Erythroblast (primary cell): ENCODE measurements at regions not wholly inside any gene's neighbourhood (a gene's known extent, or its start where the extent isn't known, plus 50 kb on each side); places are given as distances from the start of the nearest gene placed in this dataset.

Experiments
- GATA1 ChIP-seq: IDR thresholded peaks from 2 replicates; pipeline ENCODE4 v1.6.1; 2011; ENCODE audit warnings: low read depth, mild to moderate bottlenecking, control low read depth, low read length, moderate library complexity
- POLR2A ChIP-seq: IDR thresholded peaks from 2 replicates; pipeline ENCODE4 v1.6.1; 2011; ENCODE audit warnings: mild to moderate bottlenecking, low read length

GRCh38 chr9:119451426-119451825, 82.2 kb upstream of the BRINP1 start:
- TF ChIP-seq POLR2A (no peak), GATA1 (no peak)
